T-helper 1 cell treated with Interleukin-12 subunit alpha and Interleukin-12 subunit beta and Interleukin-4 antibody, amounts not matched to agents 30 μg/mL and 1 μg/mL, for 36 hours (primary cell): ENCODE measurements at regions not wholly inside any gene's neighbourhood (a gene's known extent, or its start where the extent isn't known, plus 50 kb on each side); places are given as distances from the start of the nearest gene placed in this dataset.

Experiments used
- H3K27ac Mint-ChIP-seq: one replicate; pipeline ENCODE4 v1.8.0; 2021; ENCODE audit warnings: mild to moderate bottlenecking, mixed read lengths
- H3K27me3 Mint-ChIP-seq: one replicate; pipeline ENCODE4 v1.8.0; 2021; ENCODE audit warnings: low read depth, mixed read lengths
- H3K36me3 Mint-ChIP-seq: one replicate; pipeline ENCODE4 v1.8.0; 2021; ENCODE audit warnings: low read depth, mixed read lengths
- H3K4me1 Mint-ChIP-seq: one replicate; pipeline ENCODE4 v1.8.0; 2021; ENCODE audit warnings: low read depth, mixed read lengths
- H3K4me3 Mint-ChIP-seq: one replicate; pipeline ENCODE4 v1.8.0; 2021; ENCODE audit warnings: mild to moderate bottlenecking, moderate library complexity, mixed read lengths
- H3K9me3 Mint-ChIP-seq: one replicate; pipeline ENCODE4 v1.8.0; 2021; ENCODE audit warnings: mixed read lengths

DNA sequence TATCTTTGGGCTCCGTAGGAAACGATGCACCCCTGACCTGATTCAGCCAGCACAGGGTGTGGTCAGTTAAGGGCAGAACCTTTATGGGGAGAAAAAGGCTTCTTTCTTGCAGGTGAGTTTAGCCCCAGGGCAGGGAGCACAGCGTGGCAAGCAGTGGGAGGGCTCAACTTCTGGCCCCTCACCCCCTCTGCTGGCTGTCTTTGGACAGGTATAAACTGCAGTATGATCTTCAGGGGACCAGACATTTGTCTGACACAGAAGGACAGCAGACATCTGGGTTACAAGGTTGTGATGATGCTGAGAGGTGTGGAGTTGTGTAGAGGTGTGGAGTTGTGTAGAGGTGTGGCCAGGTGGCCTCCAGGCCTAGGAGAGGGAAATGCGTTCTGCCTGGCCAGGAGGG is 324.0 kb upstream of the PLET1 start:
- no peaks in the 10 kb centered on the region for H3K9me3 Mint-ChIP-seq
- H3K36me3 Mint-ChIP-seq: no peaks in the 10 kb centered on the region
- no peak overlapping the region for H3K27ac Mint-ChIP-seq
- peaks cover 4% of the 10 kb centered on the region for H3K27me3 Mint-ChIP-seq
- peaks cover 4% of the 10 kb centered on the region for H3K4me1 Mint-ChIP-seq
- no peak overlapping the region for H3K4me3 Mint-ChIP-seq

DNA sequence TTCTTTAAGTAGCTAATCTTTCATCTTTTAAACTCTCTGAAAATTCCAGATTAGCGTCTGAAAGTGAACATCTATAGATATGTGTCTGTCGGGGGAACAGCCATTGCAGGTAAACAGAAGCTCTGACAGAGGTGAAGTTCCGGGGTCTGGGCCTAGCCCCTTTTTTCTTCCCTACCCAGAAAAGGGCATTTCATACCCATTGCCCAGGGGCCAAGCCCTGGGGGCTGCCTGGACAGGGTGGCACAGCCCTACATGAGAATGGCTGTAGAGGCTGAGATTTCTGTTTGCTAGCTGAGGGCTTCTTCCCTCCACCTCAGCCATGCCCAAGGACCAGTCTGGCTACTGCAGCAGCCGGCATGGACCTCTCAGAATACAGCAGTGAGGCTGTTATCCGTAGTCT is 327.0 kb upstream of the PLET1 start:
- no peak overlapping the region for H3K27ac Mint-ChIP-seq

GRCh38 chr11:112588252-112588694 is 327.6 kb upstream of the PLET1 start:
- Mint-ChIP-seq H3K4me1 (peaks cover 4% of the 10 kb centered on the region), H3K27me3 (peaks cover 7% of the 10 kb centered on the region), H3K9me3 (no peaks in the 10 kb centered on the region), H3K27ac (no peak overlapping the region), H3K36me3 (no peaks in the 10 kb centered on the region), H3K4me3 (no peak overlapping the region)

More for the DNA sequence above, 327.0 kb upstream of the PLET1 start:
- Mint-ChIP-seq H3K36me3 (no peaks in the 10 kb centered on the region), H3K4me1 (peaks cover 4% of the 10 kb centered on the region), H3K27me3 (peaks cover 7% of the 10 kb centered on the region), H3K4me3 (no peak overlapping the region), H3K9me3 (no peaks in the 10 kb centered on the region)

- Mint-ChIP-seq H3K9me3 (no peaks in the 10 kb centered on the region), H3K4me1 (peaks cover 4% of the 10 kb centered on the region), H3K4me3 (no peak overlapping the region), H3K27me3 (peaks cover 7% of the 10 kb centered on the region), H3K27ac (no peak overlapping the region), H3K36me3 (no peaks in the 10 kb centered on the region)
Observed at GRCh38 chr11:112589155-112589554, 328.5 kb upstream of the PLET1 start.

GRCh38 chr11:112590764-112591163 is 330.1 kb upstream of the PLET1 start:
- Mint-ChIP-seq H3K9me3 (no peaks in the 10 kb centered on the region), H3K4me1 (peaks cover 4% of the 10 kb centered on the region), H3K27ac (no peak overlapping the region)

GRCh38 chr11:112593440-112593839 is 332.8 kb upstream of the PLET1 start:
- no peak overlapping the region for H3K27ac Mint-ChIP-seq
- H3K9me3 Mint-ChIP-seq: no peaks in the 10 kb centered on the region
- peaks cover 10% of the 10 kb centered on the region for H3K27me3 Mint-ChIP-seq

More at GRCh38 chr11:112590764-112591163, 330.1 kb upstream of the PLET1 start:
- Mint-ChIP-seq H3K27me3 (peaks cover 3% of the 10 kb centered on the region), H3K4me3 (no peak overlapping the region), H3K36me3 (no peaks in the 10 kb centered on the region)

DNA sequence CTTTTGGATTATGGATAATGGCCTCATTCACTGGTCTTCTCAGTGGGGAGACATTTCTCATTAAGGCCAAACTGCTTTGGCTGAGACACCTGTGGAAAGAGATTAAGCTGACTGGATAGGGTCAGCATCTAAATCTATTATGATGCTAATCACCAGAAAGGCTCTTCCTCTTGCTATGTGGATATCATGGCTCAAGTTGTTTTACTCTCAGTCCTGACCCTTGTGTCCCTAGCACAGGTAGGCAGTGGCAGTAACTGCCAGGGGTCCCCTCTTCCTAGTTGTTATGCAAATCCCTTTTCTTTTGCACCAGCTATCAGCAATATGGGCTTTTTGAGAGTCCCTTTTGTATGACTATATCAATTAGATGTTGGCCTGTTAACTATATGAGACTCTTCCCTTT is 335.7 kb upstream of the PLET1 start:
- H3K9me3 Mint-ChIP-seq: no peaks in the 10 kb centered on the region
- no peak overlapping the region for H3K27ac Mint-ChIP-seq
- H3K27me3 Mint-ChIP-seq: peaks cover 14% of the 10 kb centered on the region
- H3K4me1 Mint-ChIP-seq: peaks cover 4% of the 10 kb centered on the region
- no peaks in the 10 kb centered on the region for H3K36me3 Mint-ChIP-seq
- no peak overlapping the region for H3K4me3 Mint-ChIP-seq

More at GRCh38 chr11:112593440-112593839, 332.8 kb upstream of the PLET1 start:
- Mint-ChIP-seq H3K4me1 (peaks cover 4% of the 10 kb centered on the region), H3K4me3 (no peak overlapping the region), H3K36me3 (no peaks in the 10 kb centered on the region)

DNA sequence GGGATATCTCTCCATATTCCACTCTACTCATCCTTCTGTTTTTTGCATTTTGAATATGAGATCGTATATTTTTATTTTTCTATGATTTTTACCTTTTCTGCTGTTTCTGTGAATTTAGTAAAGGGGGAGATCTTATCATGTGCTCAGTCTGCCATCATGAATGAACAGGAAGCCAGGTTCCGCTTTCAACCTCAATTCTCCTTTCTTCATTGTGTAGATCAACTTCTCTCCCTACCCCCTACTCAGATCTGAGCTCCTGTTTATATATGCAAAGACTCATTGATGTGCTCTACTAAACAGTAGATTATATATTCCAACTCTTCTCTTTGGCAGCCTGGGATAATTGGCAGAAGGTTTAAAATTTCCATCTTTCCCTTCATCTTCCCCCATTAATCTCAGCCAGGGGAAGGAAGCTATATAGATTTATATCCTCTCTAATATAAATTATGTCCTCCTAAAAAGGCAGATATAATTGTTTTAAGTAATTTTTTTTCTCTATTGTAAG is 336.7 kb upstream of the PLET1 start:
- Mint-ChIP-seq H3K4me1 (peaks cover 4% of the 10 kb centered on the region), H3K4me3 (no peak overlapping the region), H3K36me3 (no peaks in the 10 kb centered on the region), H3K27me3 (peaks cover 19% of the 10 kb centered on the region), H3K27ac (no peak overlapping the region), H3K9me3 (no peaks in the 10 kb centered on the region)

DNA sequence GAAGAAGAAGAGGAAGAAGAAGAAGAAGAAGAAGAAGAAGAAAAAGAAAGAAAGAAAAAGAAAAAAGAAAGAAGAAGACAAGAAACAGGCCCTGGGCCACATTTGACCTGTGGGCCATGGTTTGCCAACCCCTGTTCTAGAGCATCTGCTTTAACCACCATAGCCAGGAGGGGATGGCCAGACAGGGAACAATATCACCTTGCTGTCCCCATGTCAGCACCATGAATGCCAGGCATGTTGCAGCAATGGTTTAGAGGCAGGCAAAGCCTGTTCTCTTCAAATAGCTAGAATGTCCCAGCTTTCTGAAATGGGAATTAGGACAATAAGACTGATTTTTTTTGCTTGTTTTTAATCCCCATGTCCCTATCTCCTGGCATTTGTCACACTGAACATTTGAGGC is 338.6 kb upstream of the PLET1 start:
- peaks cover 28% of the 10 kb centered on the region for H3K27me3 Mint-ChIP-seq
- H3K36me3 Mint-ChIP-seq: no peaks in the 10 kb centered on the region
- H3K27ac Mint-ChIP-seq: no peak overlapping the region
- H3K4me3 Mint-ChIP-seq: no peak overlapping the region
- peaks cover 4% of the 10 kb centered on the region for H3K4me1 Mint-ChIP-seq
- no peaks in the 10 kb centered on the region for H3K9me3 Mint-ChIP-seq

DNA sequence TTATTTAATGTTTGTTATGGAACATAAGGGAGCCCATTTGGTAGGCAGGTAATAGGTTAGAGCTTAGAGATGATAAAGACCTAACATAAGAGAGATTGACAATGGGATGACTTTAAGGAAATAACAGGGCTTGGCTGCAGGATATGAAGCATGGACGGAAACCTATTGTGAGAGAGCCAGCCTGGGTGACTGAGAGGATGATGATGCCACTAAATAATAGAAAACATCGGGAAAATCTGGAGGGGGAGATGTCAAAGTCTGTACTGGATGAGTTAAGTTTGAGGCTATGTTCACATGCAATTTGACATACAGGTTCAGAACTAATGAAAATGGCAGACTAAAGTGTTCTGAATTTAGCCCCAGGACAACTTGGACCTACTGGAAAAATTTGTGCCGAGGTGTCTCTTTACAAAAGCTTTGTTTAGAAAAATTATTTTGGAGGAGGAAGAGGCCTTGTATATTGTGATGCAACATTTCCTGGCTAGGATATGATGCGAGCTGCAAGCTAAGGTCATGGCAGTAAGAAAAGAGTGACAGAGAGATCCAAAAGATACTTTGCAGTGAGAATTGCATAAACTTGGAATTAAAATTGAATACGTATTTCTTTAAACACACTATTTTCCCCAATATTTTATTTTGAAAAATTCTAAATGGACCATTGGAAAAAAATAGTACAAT is 339.3 kb upstream of the PLET1 start:
- Mint-ChIP-seq H3K36me3 (no peaks in the 10 kb centered on the region), H3K4me1 (peaks cover 4% of the 10 kb centered on the region), H3K27me3 (peaks cover 31% of the 10 kb centered on the region), H3K4me3 (no peak overlapping the region), H3K27ac (no peak overlapping the region), H3K9me3 (no peaks in the 10 kb centered on the region)

GRCh38 chr11:112605093-112605666 is 344.5 kb upstream of the PLET1 start:
- H3K4me1 Mint-ChIP-seq: no peaks in the 10 kb centered on the region
- H3K9me3 Mint-ChIP-seq: no peaks in the 10 kb centered on the region
- no peak overlapping the region for H3K27ac Mint-ChIP-seq
- no peaks in the 10 kb centered on the region for H3K36me3 Mint-ChIP-seq
- H3K27me3 Mint-ChIP-seq: peaks cover 17% of the 10 kb centered on the region
- no peak overlapping the region for H3K4me3 Mint-ChIP-seq

DNA sequence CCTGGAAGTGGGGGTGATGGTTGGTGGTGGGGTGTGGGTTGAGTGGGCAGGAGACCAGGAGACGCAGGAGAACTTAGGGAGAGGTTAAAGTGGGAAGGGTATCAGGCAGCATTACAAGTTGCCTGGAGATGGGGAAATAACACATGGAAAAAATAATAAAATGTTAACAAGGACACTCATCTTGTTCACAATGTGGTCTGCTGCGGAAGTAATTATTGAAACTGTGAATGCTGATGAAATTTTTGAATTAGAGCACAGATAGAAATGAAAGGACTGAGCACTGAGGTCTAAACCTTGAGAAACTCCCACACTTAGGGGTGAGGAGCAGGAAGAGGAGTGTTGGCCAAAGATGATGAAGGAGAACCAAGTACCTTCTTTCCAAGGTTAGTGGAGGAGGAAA is 346.0 kb upstream of the PLET1 start:
- no peaks in the 10 kb centered on the region for H3K36me3 Mint-ChIP-seq
- no peak overlapping the region for H3K27ac Mint-ChIP-seq
- H3K4me3 Mint-ChIP-seq: no peak overlapping the region
- no peaks in the 10 kb centered on the region for H3K9me3 Mint-ChIP-seq
- no peaks in the 10 kb centered on the region for H3K4me1 Mint-ChIP-seq
- peaks cover 17% of the 10 kb centered on the region for H3K27me3 Mint-ChIP-seq

DNA sequence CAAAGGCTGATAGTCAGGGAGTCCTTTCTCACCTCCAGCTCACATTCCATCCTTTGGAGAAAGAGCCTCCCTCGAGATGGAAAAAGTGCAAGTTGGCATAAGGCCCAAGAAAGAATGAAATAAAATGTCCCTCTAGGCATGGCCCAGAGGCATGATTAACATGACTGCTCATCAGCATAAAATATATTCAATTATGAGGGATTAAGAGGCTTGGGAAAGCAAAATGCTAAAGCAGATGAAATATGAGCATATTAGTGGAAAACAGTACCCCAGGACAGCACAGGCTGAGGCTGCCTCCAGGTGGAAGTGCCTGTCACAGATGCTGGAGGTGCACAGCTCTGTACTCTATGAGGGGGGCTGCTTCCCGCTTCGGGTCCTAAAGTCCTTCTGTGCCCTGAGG is 347.8 kb upstream of the PLET1 start:
- Mint-ChIP-seq H3K4me1 (no peaks in the 10 kb centered on the region), H3K27me3 (peaks cover 3% of the 10 kb centered on the region), H3K4me3 (no peak overlapping the region), H3K9me3 (no peaks in the 10 kb centered on the region), H3K27ac (no peak overlapping the region), H3K36me3 (no peaks in the 10 kb centered on the region)

DNA sequence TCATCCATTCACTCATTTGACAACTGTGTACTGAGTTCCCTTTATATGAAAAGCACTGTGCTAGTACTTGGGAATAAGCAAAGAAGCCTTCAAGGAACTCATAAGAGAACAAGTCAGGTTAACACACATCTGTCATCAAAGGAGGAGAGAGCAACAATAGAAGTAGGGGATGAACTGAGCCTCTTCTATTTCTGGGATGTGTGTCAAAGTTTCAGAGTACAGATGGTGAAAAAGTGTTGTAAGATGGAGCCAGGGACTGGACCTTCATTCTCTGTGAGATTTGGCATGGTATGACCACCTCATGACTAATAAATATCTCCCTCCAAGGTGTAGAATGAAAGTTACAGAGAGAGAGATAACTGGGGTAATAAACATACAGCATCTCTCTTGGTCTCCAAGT is 349.8 kb upstream of the PLET1 start:
- Mint-ChIP-seq H3K4me3 (no peak overlapping the region), H3K27me3 (no peaks in the 10 kb centered on the region), H3K9me3 (no peaks in the 10 kb centered on the region), H3K27ac (no peak overlapping the region), H3K4me1 (no peaks in the 10 kb centered on the region), H3K36me3 (no peaks in the 10 kb centered on the region)

GRCh38 chr11:112610996-112611750 is 350.0 kb upstream of the NCAM1 start:
- no peaks in the 10 kb centered on the region for H3K4me1 Mint-ChIP-seq
- H3K27me3 Mint-ChIP-seq: no peaks in the 10 kb centered on the region
- no peak overlapping the region for H3K4me3 Mint-ChIP-seq
- no peaks in the 10 kb centered on the region for H3K36me3 Mint-ChIP-seq
- H3K27ac Mint-ChIP-seq: no peak overlapping the region
- H3K9me3 Mint-ChIP-seq: no peaks in the 10 kb centered on the region
